Suprapubic skin (tissue), 4 donors: ENCODE measurements at regions not wholly inside any gene's neighbourhood (a gene's known extent, or its start where the extent isn't known, plus 50 kb on each side); places are given as distances from the start of the nearest gene placed in this dataset.
A peak's percentile ranks its signal among the peaks of the same experiment; 100 is the strongest.

Experiments
- DNase-seq, 2 donors: peaks; one replicate each; pipeline ENCODE4 v3.0.0-alpha.2; 2019; ENCODE audit warnings: low spot score in 2 of 2
- H3K27ac ChIP-seq: fragments of 200-600 bp; sonication (generic); one replicate; pipeline ENCODE4 v1.5.1; 2019
- H3K27me3 ChIP-seq: fragments of 200-600 bp; sonication (generic); one replicate; pipeline ENCODE4 v1.5.1; 2019
- H3K36me3 ChIP-seq: fragments of 200-600 bp; sonication (generic); one replicate; pipeline ENCODE4 v1.5.1; 2019
- H3K4me1 ChIP-seq: fragments of 200-600 bp; sonication (generic); one replicate; pipeline ENCODE4 v1.5.1; 2019
- H3K4me3 ChIP-seq: fragments of 200-600 bp; sonication (generic); one replicate; pipeline ENCODE4 v1.5.1; 2019; ENCODE audit warnings: mild to moderate bottlenecking
- H3K9me3 ChIP-seq: fragments of 200-600 bp; sonication (generic); one replicate; pipeline ENCODE4 v1.5.1; 2019
- CTCF ChIP-seq, 2 donors: fragments of 200-600 bp in 1 of 2; fragments of 450-650 bp in 1 of 2; sonication (generic) in 1 of 2; IDR thresholded peaks; one replicate each; pipeline ENCODE4 v1.5.1; 2016 to 2019; ENCODE audit warnings: antibody characterized with exemption in 2 of 2, mild to moderate bottlenecking in 1 of 2, moderate library complexity in 1 of 2
- EP300 ChIP-seq: sonication (generic); formaldehyde crosslinking; IDR thresholded peaks from one replicate; pipeline ENCODE4 v1.6.1; 2017; ENCODE audit warnings: antibody characterized with exemption
- POLR2A ChIP-seq, 2 donors: fragments of 450-650 bp; IDR thresholded peaks; one replicate each; pipeline ENCODE4 v1.6.1; 2017; ENCODE audit warnings: antibody characterized with exemption in 2 of 2, mild to moderate bottlenecking in 2 of 2, moderate library complexity in 2 of 2
- POLR2AphosphoS5 ChIP-seq, 3 donors: sonication (generic); formaldehyde crosslinking; IDR thresholded peaks; one replicate each; pipeline ENCODE4 v1.6.1; 2017; ENCODE audit warnings: antibody characterized with exemption in 3 of 3
- WGBS: methylation state at CpG from one replicate; pipeline ENCODE4 v1.1.5; 2018; 5-methylcytosine and 5-hydroxymethylcytosine counted together

GRCh38 chr1:238489006-238489405, 598.3 kb upstream of the ZP4 start:
- Histone ChIP-seq H3K4me1 (no peaks in the 10 kb centered on the region), H3K36me3 (no peaks in the 10 kb centered on the region), H3K27me3 (no peaks in the 10 kb centered on the region), H3K27ac (no peak overlapping the region), H3K9me3 (no peaks in the 10 kb centered on the region), H3K4me3 (no peak overlapping the region)
- no peak for TF ChIP-seq POLR2A (IDR thresholded peaks at IDR 0.05)
- no peak for TF ChIP-seq POLR2AphosphoS5 (IDR thresholded peaks at IDR 0.05)
- TF ChIP-seq CTCF (IDR thresholded peaks at IDR 0.05), result no peak
- no peak for TF ChIP-seq EP300
- 81% methylated on average over 3 of the region's 3 CpGs for WGBS
- no peak for DNase-seq

GRCh38 chr1:238488401-238488800, 597.7 kb upstream of the ZP4 start:
- Histone ChIP-seq H3K27me3 (no peaks in the 10 kb centered on the region), H3K4me1 (no peaks in the 10 kb centered on the region), H3K27ac (no peak overlapping the region), H3K4me3 (no peak overlapping the region), H3K36me3 (no peaks in the 10 kb centered on the region), H3K9me3 (no peaks in the 10 kb centered on the region)
- WGBS, result 82% methylated on average over 2 of the region's 2 CpGs
- TF ChIP-seq EP300, result no peak
- no peak for TF ChIP-seq CTCF (IDR thresholded peaks at IDR 0.05)
- TF ChIP-seq POLR2AphosphoS5 (IDR thresholded peaks at IDR 0.05), result no peak
- TF ChIP-seq POLR2A (IDR thresholded peaks at IDR 0.05), result no peak
- DNase-seq, result no peak

- Histone ChIP-seq H3K36me3 (no peaks in the 10 kb centered on the region), H3K4me1 (no peaks in the 10 kb centered on the region), H3K9me3 (no peaks in the 10 kb centered on the region), H3K4me3 (no peak overlapping the region), H3K27me3 (no peaks in the 10 kb centered on the region), H3K27ac (no peak overlapping the region)
- TF ChIP-seq POLR2AphosphoS5 (IDR thresholded peaks at IDR 0.05), result no peak
- whole genome bisulfite sequencing, result 42% methylated on average over 1 of the region's 1 CpG
- no peak for DNase-seq
These were observed 597.2 kb upstream of the ZP4 start for GRCh38 chr1:238487931-238488330.

GRCh38 chr1:238485912-238486209, 595.1 kb upstream of the ZP4 start:
- TF ChIP-seq EP300 (no peak), CTCF (IDR thresholded peaks at IDR 0.05) (no peak), POLR2A (IDR thresholded peaks at IDR 0.05) (no peak), POLR2AphosphoS5 (IDR thresholded peaks at IDR 0.05) (no peak)
- H3K4me3 ChIP-seq, result peak overlapping the region; percentile 10
- no peak for DNase-seq
- no peaks in the 10 kb centered on the region for H3K36me3 ChIP-seq
- H3K9me3 ChIP-seq, result no peaks in the 10 kb centered on the region
- 75% methylated on average over 5 of the region's 5 CpGs for WGBS
- H3K27me3 ChIP-seq, result no peaks in the 10 kb centered on the region
- H3K4me1 ChIP-seq, result no peaks in the 10 kb centered on the region
- no peak overlapping the region for H3K27ac ChIP-seq

GRCh38 chr1:238485057-238485911, 594.6 kb upstream of the ZP4 start:
- no peak for DNase-seq
- no peak overlapping the region for H3K27ac ChIP-seq
- H3K27me3 ChIP-seq, result no peaks in the 10 kb centered on the region
- no peak for TF ChIP-seq EP300
- no peak for TF ChIP-seq CTCF (IDR thresholded peaks at IDR 0.05)
- TF ChIP-seq POLR2AphosphoS5 (IDR thresholded peaks at IDR 0.05), result no peak
- TF ChIP-seq POLR2A (IDR thresholded peaks at IDR 0.05), result no peak
- H3K9me3 ChIP-seq, result no peaks in the 10 kb centered on the region
- H3K4me3 ChIP-seq, result peak overlapping the region; percentile 10
- no peaks in the 10 kb centered on the region for H3K4me1 ChIP-seq
- WGBS, result 89% methylated on average over 14 of the region's 14 CpGs
- no peaks in the 10 kb centered on the region for H3K36me3 ChIP-seq

- 79% methylated on average over 4 of the region's 4 CpGs for WGBS
- TF ChIP-seq POLR2A (IDR thresholded peaks at IDR 0.05) (no peak), POLR2AphosphoS5 (IDR thresholded peaks at IDR 0.05) (no peak), CTCF (IDR thresholded peaks at IDR 0.05) (no peak), EP300 (no peak)
- no peak for DNase-seq
These were observed 593.4 kb upstream of the ZP4 start for GRCh38 chr1:238484121-238484520.

More at GRCh38 chr1:238484121-238484520, 593.4 kb upstream of the ZP4 start:
- no peak overlapping the region for H3K4me3 ChIP-seq
- H3K36me3 ChIP-seq, result no peaks in the 10 kb centered on the region
- H3K9me3 ChIP-seq, result no peaks in the 10 kb centered on the region
- H3K4me1 ChIP-seq, result no peaks in the 10 kb centered on the region
- no peaks in the 10 kb centered on the region for H3K27me3 ChIP-seq
- no peak overlapping the region for H3K27ac ChIP-seq
